GM19023 (cell line): ENCODE measurements at regions not wholly inside any gene's neighbourhood (a gene's known extent, or its start where the extent isn't known, plus 50 kb on each side); places are given as distances from the start of the nearest gene placed in this dataset.

Experiments
- ATAC-seq: cut with Tn5 transposase; IDR thresholded peaks from one replicate; pipeline ENCODE4 v1.9.1; 2021; ENCODE audit warnings: mild to moderate bottlenecking, moderate library complexity; ENCODE audit not compliant: unreplicated experiment

GRCh38 chr6:24051942-24052589 is 73.9 kb upstream of the NRSN1 start:
- ATAC-seq, result no peak

DNA sequence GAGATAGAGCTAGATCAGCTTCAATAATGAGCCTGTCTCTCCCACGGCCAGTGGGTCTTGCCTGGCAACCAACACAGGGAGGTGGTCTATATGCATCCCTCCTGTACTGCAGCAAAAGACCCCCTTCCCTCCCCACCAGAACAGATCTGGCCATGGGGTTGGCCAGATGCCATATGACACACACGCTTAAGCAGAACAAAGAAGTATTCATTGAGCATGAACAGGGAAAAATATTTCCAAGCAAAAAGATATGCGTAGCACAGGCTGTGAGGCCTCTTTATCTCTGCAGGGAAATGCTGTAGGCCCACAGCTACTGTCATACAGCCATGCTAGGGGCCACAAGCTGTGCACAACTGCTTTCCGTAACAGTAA is 73.4 kb upstream of the NRSN1 start:
- no peak for ATAC-seq

GRCh38 chr6:24053057-24053456 is 73.0 kb upstream of the NRSN1 start:
- ATAC-seq, result no peak

DNA sequence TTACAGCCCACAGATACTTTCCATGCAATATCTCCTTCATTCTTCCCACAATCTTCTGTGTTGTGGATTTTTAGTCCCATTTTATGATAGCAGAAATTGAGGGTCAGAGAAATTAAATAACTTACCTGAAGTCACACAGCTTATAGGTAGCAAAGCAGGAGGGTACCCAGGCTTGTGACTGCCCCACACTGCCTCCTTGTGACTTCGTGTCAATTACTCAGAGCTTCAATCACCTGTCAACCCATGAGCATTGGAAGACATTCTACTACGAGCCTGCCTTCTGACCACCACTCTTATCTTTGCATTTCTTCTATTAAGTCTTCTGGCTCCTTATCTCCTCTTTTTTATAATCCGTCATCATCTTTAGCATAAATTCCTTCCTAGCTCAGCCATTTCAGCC is 71.6 kb upstream of the NRSN1 start:
- no peak for ATAC-seq

DNA sequence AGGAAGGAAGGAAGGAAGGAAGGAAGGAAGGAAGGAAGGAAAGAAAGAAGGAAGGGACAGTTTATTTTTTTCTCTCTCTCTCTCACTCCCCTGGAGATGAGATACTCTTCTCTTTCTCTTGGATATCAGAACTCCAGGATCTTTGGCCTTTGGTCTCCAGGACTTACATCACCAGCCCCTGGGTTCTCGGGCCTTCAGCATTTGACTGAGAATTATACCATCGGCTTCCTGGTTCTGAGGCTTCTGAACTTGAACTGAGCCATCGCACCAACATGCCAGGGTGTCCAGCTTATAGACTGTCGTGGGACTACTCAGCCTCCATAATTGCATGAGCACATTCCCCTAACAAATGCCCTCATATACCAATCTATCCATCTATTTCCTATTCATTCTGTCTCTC is 69.4 kb upstream of the NRSN1 start:
- no peak for ATAC-seq

- ATAC-seq, result no peak
Observed at GRCh38 chr6:24057030-24057429, 69.0 kb upstream of the NRSN1 start.

- peak; percentile 97 for ATAC-seq
Observed at GRCh38 chr6:24060982-24061754, 64.8 kb upstream of the NRSN1 start.

DNA sequence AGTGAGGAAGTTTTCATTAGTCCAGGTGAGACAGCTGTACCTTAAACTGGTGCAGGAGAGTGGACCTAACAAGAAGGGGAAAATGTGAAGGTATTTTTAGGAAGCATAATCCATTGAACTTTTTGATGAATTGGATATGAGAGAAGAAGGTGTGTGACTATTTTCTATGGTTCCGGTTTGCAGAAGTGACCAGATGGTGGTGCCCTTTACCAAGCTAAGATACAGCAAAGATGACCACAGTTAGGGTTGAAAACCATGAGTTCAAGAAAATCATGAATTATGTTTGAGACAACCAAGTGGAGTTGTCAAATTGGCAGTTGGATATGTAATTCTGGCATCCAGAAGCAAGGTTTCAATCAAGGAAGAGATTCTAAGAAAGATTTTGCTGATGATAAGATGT is 61.9 kb upstream of the NRSN1 start:
- no peak for ATAC-seq

DNA sequence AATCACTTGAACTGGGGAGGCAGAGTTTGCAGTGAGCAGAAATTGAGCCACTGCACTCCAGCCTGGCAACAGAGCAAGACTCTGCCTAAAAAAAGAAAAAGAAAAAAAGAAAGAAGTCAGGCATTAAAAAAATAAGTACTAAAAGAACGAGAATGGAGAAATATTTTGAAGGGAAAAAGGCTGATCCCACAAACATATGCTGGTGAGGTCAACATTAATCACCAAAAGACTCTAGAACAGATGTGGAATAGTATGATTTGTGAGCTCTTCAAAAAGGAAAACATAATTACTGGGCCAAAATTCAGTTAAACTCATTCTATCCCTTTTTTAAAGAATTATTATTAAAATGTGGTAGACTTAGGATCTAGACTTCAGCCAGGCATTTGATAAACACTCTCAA is 61.2 kb upstream of the NRSN1 start:
- no peak for ATAC-seq

DNA sequence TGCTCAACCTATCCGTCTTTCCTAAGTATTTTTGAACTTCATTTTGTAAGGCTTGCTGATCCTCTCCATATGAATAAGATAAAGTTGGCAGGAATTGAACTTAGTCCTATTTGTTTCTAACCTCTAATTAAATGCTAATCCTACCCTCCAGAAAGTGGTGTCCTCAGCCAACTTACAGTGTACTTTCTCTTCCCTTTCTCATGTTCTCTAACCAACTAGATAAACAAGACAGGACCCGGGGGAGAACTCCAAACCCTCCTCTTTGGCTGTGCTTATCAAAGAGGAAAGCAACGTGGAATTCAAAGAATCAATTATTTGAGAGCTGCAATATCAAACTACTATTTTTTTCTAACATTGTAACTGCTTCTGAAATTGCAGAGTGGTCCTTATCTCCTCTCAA is 56.5 kb upstream of the NRSN1 start:
- no peak for ATAC-seq

DNA sequence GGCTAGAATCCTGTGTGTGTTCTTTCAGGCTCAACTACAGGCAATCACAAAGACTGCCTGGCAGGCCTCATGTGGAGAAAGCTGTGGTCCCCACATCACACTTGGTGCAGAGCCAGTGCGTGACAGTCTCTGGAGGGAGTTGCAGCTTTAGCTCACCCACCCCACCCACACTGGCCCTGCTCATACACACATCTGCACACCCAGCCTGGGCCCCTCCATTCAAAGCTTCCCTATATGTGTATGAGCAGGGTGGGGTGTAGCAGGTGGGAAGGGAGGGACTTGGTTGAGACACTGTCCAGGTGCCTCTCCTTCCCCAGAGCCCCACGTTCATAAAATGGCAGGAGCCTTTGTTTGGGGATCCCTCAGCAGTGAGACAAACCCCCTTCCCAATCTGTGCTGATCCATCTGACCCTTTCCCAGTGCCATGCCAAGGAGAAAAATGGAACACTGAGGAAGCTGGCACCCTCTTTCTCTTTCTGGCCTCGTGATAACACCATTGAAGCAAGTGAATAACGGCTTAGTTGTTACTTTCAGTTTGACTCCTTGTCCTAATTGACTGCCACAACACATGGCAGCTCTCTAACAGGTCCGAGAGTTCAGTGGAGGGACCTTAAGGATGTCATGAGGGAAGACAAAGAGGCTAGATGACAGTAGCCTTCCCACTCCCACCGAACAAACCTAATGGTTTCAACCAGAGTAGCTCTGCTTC is 53.8 kb upstream of the NRSN1 start:
- ATAC-seq, result peak; percentile 60

GRCh38 chr6:24076011-24076410 is 50.0 kb upstream of the NRSN1 start:
- ATAC-seq, result no peak
